ENCODE measurements at regions not wholly inside any gene's neighbourhood (a gene's known extent, or its start where the extent isn't known, plus 50 kb on each side); places are given as distances from the start of the nearest gene placed in this dataset.
"Not testable (repeated sequence)": the region's sequence is repeated elsewhere in the genome, so short reads cannot be mapped to it uniquely, and the experiment has no call there.

- DNase-seq = no peak
- 45 to 52% (median 49%) methylated on average over 2 of the region's 2 CpGs for WGBS, 4 donors
- TF ChIP-seq POLR2A (IDR thresholded peaks at IDR 0.05) (no peak), CTCF (IDR thresholded peaks at IDR 0.05) (no peak)
- Histone ChIP-seq H3K4me3 (no peak overlapping the region), H3K4me1 (no peaks in the 10 kb centered on the region), H3K27ac (no peak overlapping the region), H3K36me3 (no peaks in the 10 kb centered on the region), H3K27me3 (no peaks in the 10 kb centered on the region), H3K9me3 (no peaks in the 10 kb centered on the region)
- ATAC-seq = no peak
- intact Hi-C loops (cut with DNase I) = no loop called here
Observed at GRCh38 chr6:48658915-48659314, 547.9 kb upstream of the PTCHD4 start.

- WGBS, 4 donors = 56 to 61% (median 57%) methylated on average over 2 of the region's 2 CpGs
- no peak for DNase-seq
- H3K36me3 ChIP-seq = no peaks in the 10 kb centered on the region
- no peak for TF ChIP-seq POLR2A (IDR thresholded peaks at IDR 0.05)
- TF ChIP-seq CTCF (IDR thresholded peaks at IDR 0.05) = no peak
- no peak overlapping the region for H3K27ac ChIP-seq
- no peak overlapping the region for H3K4me3 ChIP-seq
- no peak for ATAC-seq
- intact Hi-C loops (cut with DNase I) = no loop called here
- H3K4me1 ChIP-seq = no peaks in the 10 kb centered on the region
- peaks cover 0 to 4% (median 0%) of the 10 kb centered on the region in 9 donors for H3K27me3 ChIP-seq
- H3K9me3 ChIP-seq = peaks cover 0 to 20% (median 0%) of the 10 kb centered on the region in 12 donors
Observed at GRCh38 chr6:48641544-48641943, 530.5 kb upstream of the PTCHD4 start.

- 32 to 52% (median 38%) methylated on average over 1 of the region's 1 CpG for WGBS, 4 donors
- H3K27me3 ChIP-seq; H3K4me1 ChIP-seq; intact Hi-C loops (cut with DNase I); H3K36me3 ChIP-seq; H3K27ac ChIP-seq; H3K4me3 ChIP-seq; ATAC-seq; DNase-seq: not testable (repeated sequence)
- peaks cover 0 to 11% (median 0%) of the 10 kb centered on the region in 12 donors for H3K9me3 ChIP-seq
Observed at GRCh38 chr6:48638796-48639195, 527.8 kb upstream of the PTCHD4 start.

- Histone ChIP-seq H3K27me3 (no peaks in the 10 kb centered on the region), H3K9me3 (peaks cover 0 to 9% (median 0%) of the 10 kb centered on the region in 12 donors), H3K27ac (no peak overlapping the region), H3K36me3 (no peaks in the 10 kb centered on the region), H3K4me1 (no peaks in the 10 kb centered on the region), H3K4me3 (no peak overlapping the region)
- 53 to 72% (median 60%) methylated on average over 1 of the region's 1 CpG for WGBS, 4 donors
- intact Hi-C loops (cut with DNase I) = no loop called here
- ATAC-seq = no peak
- TF ChIP-seq CTCF (IDR thresholded peaks at IDR 0.05) = no peak
- no peak for TF ChIP-seq POLR2A (IDR thresholded peaks at IDR 0.05)
- DNase-seq = no peak
Observed at GRCh38 chr6:48630511-48630910, 519.5 kb upstream of the PTCHD4 start.

- no peak for ATAC-seq
- no peak for DNase-seq
- TF ChIP-seq CTCF (IDR thresholded peaks at IDR 0.05) = no peak
- no peak for TF ChIP-seq POLR2A (IDR thresholded peaks at IDR 0.05)
- intact Hi-C loops (cut with DNase I) = no loop called here
- no peaks in the 10 kb centered on the region for H3K27me3 ChIP-seq
- H3K4me1 ChIP-seq = no peaks in the 10 kb centered on the region
- H3K36me3 ChIP-seq = no peaks in the 10 kb centered on the region
- 54 to 60% (median 58%) methylated on average over 3 of the region's 3 CpGs for WGBS, 4 donors
- H3K4me3 ChIP-seq = no peak overlapping the region
- peaks cover 0 to 9% (median 0%) of the 10 kb centered on the region in 12 donors for H3K9me3 ChIP-seq
- H3K27ac ChIP-seq = no peak overlapping the region
Observed at GRCh38 chr6:48628316-48628715, 517.3 kb upstream of the PTCHD4 start.
